Right cardiac atrium (tissue), 5 donors: ENCODE measurements at regions not wholly inside any gene's neighbourhood (a gene's known extent, or its start where the extent isn't known, plus 50 kb on each side); places are given as distances from the start of the nearest gene placed in this dataset.

Experiments used
- ATAC-seq, 2 donors: fragments of 200-7000 bp; cut with Tn5 transposase; one replicate each; pipeline versions ENCODE4 v1.8.0 to v1.9.1; 2020; ENCODE audit warnings: moderate library complexity in 2 of 2, mild to moderate bottlenecking in 1 of 2
- DNase-seq, 3 donors: peaks; one replicate each; pipeline ENCODE4 v3.0.0-alpha.2; 2020
- H3K27ac ChIP-seq: one replicate; pipeline ENCODE4 v1.5.1; 2013; ENCODE audit warnings: mild to moderate bottlenecking, low read length, control low read depth, moderate library complexity
- H3K27me3 ChIP-seq: one replicate; pipeline ENCODE4 v1.6.1; 2013; ENCODE audit not compliant: control insufficient read depth, insufficient read depth
- H3K4me1 ChIP-seq: one replicate; pipeline ENCODE4 v1.6.1; 2013; ENCODE audit warnings: low read length; ENCODE audit not compliant: control insufficient read depth, insufficient read depth
- H3K4me3 ChIP-seq: one replicate; pipeline ENCODE4 v1.5.1; 2013; ENCODE audit warnings: low read length, control low read depth
- H3K9me3 ChIP-seq: one replicate; pipeline ENCODE4 v1.6.1; 2013; ENCODE audit warnings: low read length; ENCODE audit not compliant: control insufficient read depth
- WGBS: extraction: QIAGEN DNeasy Blood & Tissue Kit; methylation state at CpG from one replicate; pipeline ENCODE4 v1.1.7; 2013; 5-methylcytosine and 5-hydroxymethylcytosine counted together
- intact Hi-C, 4 donors: fragments of 100-400 bp; cut with DNase I; formaldehyde crosslinking; loops; one replicate each; pipeline versions ENCODE4 v1.11.0 to v1.14.0; 2022 to 2023
- donor health status: healthy with polysubstance abuse.
- donor health status: DM: no; HTN: yes; CAD: no.
- donor health status: DM: no; HTN: no; CAD: no.
- donor health status: DM: no; HTN: yes; CAD: no; lungs with severe emphysema.
- donor health status: DM: yes; HTN: yes; CAD: no.

- Histone ChIP-seq H3K4me3 (no peak overlapping the region), H3K27ac (no peak overlapping the region), H3K27me3 (no peaks in the 10 kb centered on the region), H3K9me3 (no peaks in the 10 kb centered on the region), H3K4me1 (peaks cover 13% of the 10 kb centered on the region)
- WGBS, result 26% methylated on average over 4 of the region's 4 CpGs
- DNase-seq (no peak), ATAC-seq (peak in 1 of 2 donors; percentile 1)
- intact Hi-C loops, result loop anchor here in 1 of 4 donors (5.0 kb wide), 1 partner anchor 36 kb away; no protein-coding TSS in a partner anchor
Measured at GRCh38 chr3:194276768-194277103, 74.4 kb downstream of the CPN2 start.

- no peak overlapping the region for H3K4me3 ChIP-seq
- intact Hi-C loops, result loop anchor here in 1 of 4 donors (5.0 kb wide), 1 partner anchor 35 kb away; no protein-coding TSS in a partner anchor
Measured at GRCh38 chr3:194277104-194277785, 73.9 kb downstream of the CPN2 start.

DNA sequence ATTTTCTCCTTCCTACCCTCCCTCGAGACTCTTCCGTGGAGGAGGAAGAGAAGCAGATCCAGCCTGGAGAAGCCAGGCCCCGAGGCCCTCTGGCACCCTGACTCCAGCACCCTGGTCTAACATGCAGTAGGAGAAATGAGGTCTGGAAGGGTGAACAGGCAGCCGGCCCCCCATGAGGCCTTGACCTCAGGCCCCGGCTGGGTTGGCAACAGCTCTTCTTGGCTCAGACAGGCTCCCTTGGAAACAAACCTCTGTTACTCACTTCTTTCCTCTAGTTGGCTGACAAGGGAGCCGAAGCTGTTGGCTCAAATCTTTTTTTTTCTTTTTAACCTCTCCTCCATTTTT lies 73.4 kb downstream of the CPN2 start:
- 22% methylated on average over 6 of the region's 6 CpGs for WGBS
- intact Hi-C loops, result loop anchor here in 1 of 4 donors (5.0 kb wide), 1 partner anchor 35 kb away; no protein-coding TSS in a partner anchor
- no peaks in the 10 kb centered on the region for H3K9me3 ChIP-seq
- H3K27me3 ChIP-seq, result no peaks in the 10 kb centered on the region
- H3K4me1 ChIP-seq, result peaks cover 17% of the 10 kb centered on the region
- ATAC-seq (peak; percentile 75), DNase-seq (peak; percentile 84 to 92 (median 89))
- peak overlapping the region; percentile 5 for H3K27ac ChIP-seq
- H3K4me3 ChIP-seq, result no peak overlapping the region

More at GRCh38 chr3:194277104-194277785, 73.9 kb downstream of the CPN2 start:
- 29% methylated on average over 16 of the region's 16 CpGs for WGBS
- peaks cover 13% of the 10 kb centered on the region for H3K4me1 ChIP-seq
- ATAC-seq, result peak; percentile 80 to 85
- H3K9me3 ChIP-seq, result no peaks in the 10 kb centered on the region
- H3K27ac ChIP-seq, result peak overlapping the region; percentile 5
- H3K27me3 ChIP-seq, result no peaks in the 10 kb centered on the region
- DNase-seq, result peak; percentile 83 to 91 (median 91)

DNA sequence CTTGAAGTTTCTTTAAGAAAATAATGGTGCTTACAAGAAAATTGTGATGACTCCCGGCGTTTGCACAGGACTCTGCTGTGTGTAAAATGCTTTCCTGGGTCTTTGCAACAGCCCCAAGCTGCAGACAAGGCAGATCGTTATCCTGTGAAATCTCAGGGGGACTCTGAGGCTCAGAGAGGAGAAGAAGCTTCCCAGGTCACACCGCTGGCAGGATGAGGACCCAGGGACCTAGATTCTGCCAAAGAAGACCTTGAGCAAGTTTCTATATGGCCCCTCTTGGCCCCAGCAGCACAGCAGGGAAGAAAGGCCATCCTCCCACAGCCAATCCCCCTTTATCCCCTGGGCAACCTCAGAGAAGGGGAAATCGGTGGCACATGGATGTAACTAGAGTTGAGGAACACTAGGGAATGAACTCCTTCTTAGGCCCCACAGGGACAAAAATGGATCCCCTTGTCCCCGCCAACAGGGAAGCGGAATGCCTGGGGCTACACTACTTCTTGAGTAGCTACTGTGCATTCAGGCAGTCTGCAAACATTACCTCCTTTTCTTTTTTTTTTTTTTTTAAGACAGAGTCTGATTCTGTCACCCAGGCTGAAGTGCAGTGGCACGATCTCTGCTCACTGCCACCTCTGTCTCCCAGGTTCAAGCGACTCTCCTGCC lies 72.8 kb downstream of the CPN2 start:
- WGBS, result 72% methylated on average over 9 of the region's 9 CpGs
- ATAC-seq (no peak), DNase-seq (no peak)
- H3K27ac ChIP-seq, result peak overlapping the region; percentile 26
- no peaks in the 10 kb centered on the region for H3K9me3 ChIP-seq
- H3K4me3 ChIP-seq, result no peak overlapping the region
- intact Hi-C loops, result loop anchor here in 1 of 4 donors (5.0 kb wide), 1 partner anchor 34 kb away; no protein-coding TSS in a partner anchor
- no peaks in the 10 kb centered on the region for H3K27me3 ChIP-seq
- H3K4me1 ChIP-seq, result peaks cover 18% of the 10 kb centered on the region

- no peak overlapping the region for H3K4me3 ChIP-seq
- no peak overlapping the region for H3K27ac ChIP-seq
- WGBS, result 93% methylated on average over 9 of the region's 9 CpGs
- H3K27me3 ChIP-seq, result no peaks in the 10 kb centered on the region
- DNase-seq (no peak), ATAC-seq (no peak)
- H3K4me1 ChIP-seq, result peaks cover 23% of the 10 kb centered on the region
- intact Hi-C loops, result loop anchor here in 1 of 4 donors (5.0 kb wide), 1 partner anchor 33 kb away; no protein-coding TSS in a partner anchor
- no peaks in the 10 kb centered on the region for H3K9me3 ChIP-seq
Measured at GRCh38 chr3:194279101-194279500, 72.0 kb downstream of the CPN2 start.

DNA sequence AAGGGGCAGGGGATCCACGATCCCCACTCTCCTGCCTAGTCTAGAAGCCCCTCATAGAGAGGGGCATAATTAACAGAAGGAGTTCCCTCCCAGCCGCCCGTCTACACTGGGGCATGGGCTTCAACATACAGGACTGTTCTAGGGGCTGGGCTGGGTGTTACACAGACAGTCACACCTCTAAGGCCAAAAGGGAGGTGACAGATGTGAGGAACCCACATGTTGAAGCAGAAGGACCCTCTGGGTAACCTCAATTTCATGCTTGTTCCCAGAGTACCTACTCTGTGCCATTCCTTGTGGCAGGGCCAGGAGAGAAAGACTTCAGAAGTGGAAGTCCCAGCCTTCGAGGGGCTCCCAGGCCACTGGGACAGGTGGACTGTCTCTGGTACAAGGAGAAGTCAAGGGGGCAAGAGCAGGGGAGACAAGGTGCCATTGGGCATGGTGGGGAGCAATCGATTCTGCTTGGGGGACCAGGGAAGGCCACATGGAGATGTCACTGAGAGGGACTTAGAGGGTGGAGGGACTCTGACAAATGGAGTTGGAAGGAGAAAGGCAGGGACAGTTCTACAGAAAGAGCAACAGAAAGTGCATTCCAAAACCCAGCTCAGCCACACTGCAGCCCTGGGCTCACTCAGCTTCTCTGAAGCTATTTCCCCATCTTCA lies 71.3 kb downstream of the CPN2 start:
- no peak for ATAC-seq
- no peaks in the 10 kb centered on the region for H3K9me3 ChIP-seq
- no peak for DNase-seq
- no peaks in the 10 kb centered on the region for H3K27me3 ChIP-seq
- intact Hi-C loops, result loop anchor here in 1 of 4 donors (5.0 kb wide), 1 partner anchor 32 kb away; no protein-coding TSS in a partner anchor
- H3K4me3 ChIP-seq, result no peak overlapping the region
- peaks cover 23% of the 10 kb centered on the region for H3K4me1 ChIP-seq
- no peak overlapping the region for H3K27ac ChIP-seq
- WGBS, result 98% methylated on average over 5 of the region's 5 CpGs

GRCh38 chr3:194280777-194281176 lies 70.4 kb downstream of the CPN2 start:
- WGBS, result 98% methylated on average over 2 of the region's 2 CpGs
- H3K4me1 ChIP-seq, result peaks cover 27% of the 10 kb centered on the region
- DNase-seq, result no peak

DNA sequence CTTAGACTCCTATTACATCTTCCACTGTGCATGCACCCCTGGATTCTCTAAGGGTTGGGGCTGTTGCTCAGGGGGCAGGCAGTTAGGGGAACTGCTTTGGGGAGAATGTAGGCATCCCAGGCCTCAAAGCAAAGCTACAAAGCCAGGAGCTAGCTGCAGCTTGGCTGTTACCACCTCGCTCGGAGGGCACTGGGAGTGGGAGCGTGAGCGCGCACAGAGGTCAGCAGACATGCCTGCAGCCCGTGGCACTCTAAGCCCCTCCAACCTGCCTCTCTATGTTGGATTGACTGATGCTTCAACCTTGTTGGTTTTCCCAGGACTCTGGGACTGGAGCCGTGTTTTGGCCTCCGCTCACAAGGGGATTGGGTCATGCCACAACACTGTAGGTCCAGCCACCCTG lies 69.8 kb downstream of the CPN2 start:
- intact Hi-C loops, result no loop called here
- WGBS, result 97% methylated on average over 8 of the region's 8 CpGs
- no peaks in the 10 kb centered on the region for H3K9me3 ChIP-seq
- no peak overlapping the region for H3K27ac ChIP-seq
- H3K27me3 ChIP-seq, result no peaks in the 10 kb centered on the region
- no peak for ATAC-seq
- peaks cover 27% of the 10 kb centered on the region for H3K4me1 ChIP-seq
- H3K4me3 ChIP-seq, result no peak overlapping the region
- no peak for DNase-seq

More at GRCh38 chr3:194280777-194281176, 70.4 kb downstream of the CPN2 start:
- ATAC-seq, result no peak
- no peaks in the 10 kb centered on the region for H3K27me3 ChIP-seq
- H3K9me3 ChIP-seq, result no peaks in the 10 kb centered on the region
- no peak overlapping the region for H3K4me3 ChIP-seq
- intact Hi-C loops, result no loop called here
- no peak overlapping the region for H3K27ac ChIP-seq

GRCh38 chr3:194281766-194282165 lies 69.4 kb downstream of the CPN2 start:
- H3K4me1 ChIP-seq, result peaks cover 25% of the 10 kb centered on the region
- no peaks in the 10 kb centered on the region for H3K9me3 ChIP-seq
- H3K27me3 ChIP-seq, result no peaks in the 10 kb centered on the region
- ATAC-seq, result no peak
- DNase-seq, result no peak
- 87% methylated on average over 10 of the region's 10 CpGs for WGBS
- H3K27ac ChIP-seq, result no peak overlapping the region
- no peak overlapping the region for H3K4me3 ChIP-seq
- intact Hi-C loops, result no loop called here

GRCh38 chr3:194282436-194283122 lies 68.5 kb downstream of the CPN2 start:
- DNase-seq (peak in 1 of 3 donors; percentile 63), ATAC-seq (no peak)
- intact Hi-C loops, result no loop called here
- WGBS, result 77% methylated on average over 15 of the region's 15 CpGs
- Histone ChIP-seq H3K9me3 (no peaks in the 10 kb centered on the region), H3K27me3 (no peaks in the 10 kb centered on the region), H3K4me1 (peaks cover 23% of the 10 kb centered on the region), H3K4me3 (no peak overlapping the region), H3K27ac (no peak overlapping the region)
